ENCODE measurements at regions not wholly inside any gene's neighbourhood (a gene's known extent, or its start where the extent isn't known, plus 50 kb on each side); places are given as distances from the start of the nearest gene placed in this dataset.

GRCh38 chr13:72342364-72342763, 385.1 kb downstream of the MZT1 start:
- Mint-ChIP-seq H3K27ac (no peak overlapping the region), H3K4me1 (no peaks in the 10 kb centered on the region), H3K4me3 (no peak overlapping the region), H3K9me3 (peaks cover 4 to 17% (median 10%) of the 10 kb centered on the region in 7 donors), H3K36me3 (no peaks in the 10 kb centered on the region), H3K27me3 (ENCODE audit: low read depth in 3 of 3) (peaks cover 0 to 2% (median 1%) of the 10 kb centered on the region in 3 donors)
- WGBS (ENCODE audit: insufficient coverage), result 98% methylated on average over 5 of the region's 5 CpGs
- no peak for DNase-seq
- no peak overlapping the region for H3K4me2 ChIP-seq (replicated peaks; ENCODE audit: extremely low read depth, low read length, poor library complexity, severe bottlenecking)
- no peaks in the 10 kb centered on the region for H3K36me3 ChIP-seq (replicated peaks in 1 of 2; ENCODE audit: control insufficient read depth in 1 of 2, insufficient read depth in 2 of 2, low read length in 2 of 2)
- H3K9ac ChIP-seq (ENCODE audit: insufficient read depth, low read length, poor library complexity, severe bottlenecking), result no peak overlapping the region
- no peak overlapping the region for H3K4me3 ChIP-seq (replicated peaks in 1 of 3; ENCODE audit: low read depth in 2 of 3, low read length in 3 of 3)
- H3K9me3 ChIP-seq (replicated peaks in 1 of 2; ENCODE audit: control insufficient read depth in 1 of 2, insufficient read depth in 1 of 2, low read length in 2 of 2), result peaks cover 0 to 9% of the 10 kb centered on the region in 2 donors
- no peak overlapping the region for H2AFZ ChIP-seq (ENCODE audit: insufficient read depth, low read depth, low read length, poor library complexity, severe bottlenecking)
- no peaks in the 10 kb centered on the region for H3K27me3 ChIP-seq (ENCODE audit: control insufficient read depth in 2 of 2, insufficient read depth in 2 of 2, low read length in 2 of 2)
- no peak overlapping the region for H3K27ac ChIP-seq (ENCODE audit: low read depth in 1 of 2, low read length in 2 of 2)
- H3K79me2 ChIP-seq (ENCODE audit: insufficient read depth, low read length), result no peaks in the 10 kb centered on the region
- intact Hi-C loops (cut with micrococcal nuclease), result no loop called here
- no peaks in the 10 kb centered on the region for H3K4me1 ChIP-seq (ENCODE audit: control insufficient read depth in 1 of 2, insufficient read depth in 2 of 2, low read length in 2 of 2)
- no peak for TF ChIP-seq CTCF (IDR thresholded peaks at IDR 0.05)
- no peaks in the 10 kb centered on the region for H4K20me1 ChIP-seq (ENCODE audit: insufficient read depth, low read length)

- peaks cover 4 to 17% (median 10%) of the 10 kb centered on the region in 7 donors for H3K9me3 Mint-ChIP-seq
- Histone ChIP-seq H3K27ac (ENCODE audit: low read depth in 1 of 2, low read length in 2 of 2) (no peak overlapping the region), H3K27me3 (ENCODE audit: control insufficient read depth in 2 of 2, insufficient read depth in 2 of 2, low read length in 2 of 2) (no peaks in the 10 kb centered on the region), H3K9ac (ENCODE audit: insufficient read depth, low read length, poor library complexity, severe bottlenecking) (no peak overlapping the region), H3K4me3 (replicated peaks in 1 of 3; ENCODE audit: low read depth in 2 of 3, low read length in 3 of 3) (no peak overlapping the region), H3K9me3 (replicated peaks in 1 of 2; ENCODE audit: control insufficient read depth in 1 of 2, insufficient read depth in 1 of 2, low read length in 2 of 2) (peaks cover 0 to 9% of the 10 kb centered on the region in 2 donors), H4K20me1 (ENCODE audit: insufficient read depth, low read length) (no peaks in the 10 kb centered on the region), H3K79me2 (ENCODE audit: insufficient read depth, low read length) (no peaks in the 10 kb centered on the region), H3K4me2 (replicated peaks; ENCODE audit: extremely low read depth, low read length, poor library complexity, severe bottlenecking) (no peak overlapping the region), H2AFZ (ENCODE audit: insufficient read depth, low read depth, low read length, poor library complexity, severe bottlenecking) (no peak overlapping the region), H3K36me3 (replicated peaks in 1 of 2; ENCODE audit: control insufficient read depth in 1 of 2, insufficient read depth in 2 of 2, low read length in 2 of 2) (no peaks in the 10 kb centered on the region), H3K4me1 (ENCODE audit: control insufficient read depth in 1 of 2, insufficient read depth in 2 of 2, low read length in 2 of 2) (no peaks in the 10 kb centered on the region)
- intact Hi-C loops (cut with micrococcal nuclease), result no loop called here
- H3K36me3 Mint-ChIP-seq, result no peaks in the 10 kb centered on the region
- TF ChIP-seq CTCF (IDR thresholded peaks at IDR 0.05), result no peak
- WGBS (ENCODE audit: insufficient coverage), result 87% methylated on average over 4 of the region's 5 CpGs
- H3K4me1 Mint-ChIP-seq, result no peaks in the 10 kb centered on the region
- no peak overlapping the region for H3K4me3 Mint-ChIP-seq
- H3K27me3 Mint-ChIP-seq (ENCODE audit: low read depth in 3 of 3), result peaks cover 0 to 2% (median 1%) of the 10 kb centered on the region in 3 donors
- no peak for DNase-seq
- H3K27ac Mint-ChIP-seq, result no peak overlapping the region
These were observed 385.5 kb downstream of the MZT1 start for GRCh38 chr13:72341904-72342303.

All from CD14-positive monocyte (primary cell).